PC-9 (cell line): ENCODE measurements at regions not wholly inside any gene's neighbourhood (a gene's known extent, or its start where the extent isn't known, plus 50 kb on each side); places are given as distances from the start of the nearest gene placed in this dataset.

Experiments used
- BruUV-seq: library from RNA; stranded (reverse); fragments of 400-500 nt; replicated peaks from 2 replicates; lab custom pipeline; 2021; lab: Mats Ljungman, UMichigan
- CTCF ChIA-PET: fragments of 300-600 bp; sonication (Branson Sonifier 250); formaldehyde crosslinking; loops from one replicate; lab custom pipeline; 2022; ENCODE audit warnings: antibody characterized with exemption; lab: Charles Lee
- POLR2A ChIA-PET: fragments of 300-600 bp; sonication (Branson Sonifier 250); formaldehyde crosslinking; loops from one replicate; lab custom pipeline; 2022; ENCODE audit warnings: antibody characterized with exemption; ENCODE audit not compliant: unreplicated experiment; lab: Charles Lee
- DNase-seq, 2 experiments: peaks; one replicate each; pipeline versions ENCODE4 v3.0.0 to v3.0.0-alpha.2; 2015 to 2022; ENCODE audit warnings: mixed read lengths in 1 of 2
- H2AFZ ChIP-seq: fragments of 200-600 bp; sonication (generic); 2 replicates; pipeline ENCODE4 v1.8.1; 2017; ENCODE audit warnings: antibody characterized with exemption
- H3F3A ChIP-seq: fragments of 200-600 bp; sonication (generic); 2 replicates; pipeline ENCODE4 v1.8.1; 2017; ENCODE audit warnings: antibody characterized with exemption, mild to moderate bottlenecking, low read depth; ENCODE audit not compliant: insufficient read depth
- H3K27ac ChIP-seq: fragments of 200-600 bp; sonication (generic); 2 replicates; pipeline ENCODE4 v1.6.1; 2016; ENCODE audit warnings: mixed run types
- H3K27me3 ChIP-seq: fragments of 200-600 bp; sonication (generic); 2 replicates; pipeline ENCODE4 v1.6.1; 2016; ENCODE audit warnings: low read depth, mixed run types; ENCODE audit not compliant: insufficient read depth
- H3K36me3 ChIP-seq: fragments of 200-600 bp; sonication (generic); 2 replicates; pipeline ENCODE4 v1.6.1; 2016; ENCODE audit warnings: low read depth, mixed run types
- H3K4me1 ChIP-seq: fragments of 200-600 bp; sonication (generic); replicated peaks from 2 replicates; pipeline ENCODE4 v1.6.1; 2016; ENCODE audit warnings: mixed run types; ENCODE audit not compliant: insufficient read depth
- H3K4me2 ChIP-seq: fragments of 200-600 bp; sonication (generic); 2 replicates; pipeline ENCODE4 v1.6.1; 2017; ENCODE audit warnings: mixed run types
- H3K4me3 ChIP-seq: fragments of 200-600 bp; sonication (generic); 2 replicates; pipeline ENCODE4 v1.6.1; 2016; ENCODE audit warnings: mixed run types
- H3K79me2 ChIP-seq: fragments of 200-600 bp; sonication (generic); 2 replicates; pipeline ENCODE4 v1.6.1; 2017; ENCODE audit warnings: low read depth, mixed run types
- H3K9me2 ChIP-seq: fragments of 200-600 bp; sonication (generic); 2 replicates; pipeline ENCODE4 v1.8.1; 2017; ENCODE audit warnings: mild to moderate bottlenecking; ENCODE audit not compliant: insufficient read depth
- H3K9me3 ChIP-seq: fragments of 200-600 bp; sonication (generic); 2 replicates; pipeline ENCODE4 v1.8.1; 2016; ENCODE audit warnings: low read depth; ENCODE audit not compliant: insufficient read depth
- H4K20me1 ChIP-seq: fragments of 200-600 bp; sonication (generic); 2 replicates; pipeline ENCODE4 v1.8.1; 2017; ENCODE audit not compliant: insufficient read depth
- EZH2 ChIP-seq: fragments of 200-600 bp; sonication (generic); IDR thresholded peaks from 2 replicates; pipeline ENCODE4 v1.8.0; 2017; ENCODE audit warnings: antibody characterized with exemption, low read depth
- intact Hi-C: fragments of 100-400 bp; cut with micrococcal nuclease; formaldehyde crosslinking; loops from one replicate; pipeline ENCODE4 v1.10.0; 2022; ENCODE audit not compliant: unreplicated experiment
- TF ChIP-seq, protein P1 (sequence below): fragments of 200-600 bp; sonication (generic); conservative IDR thresholded peaks from 2 replicates; pipeline ENCODE4 v1.6.1; 2017; ENCODE audit warnings: mixed run types, antibody characterized with exemption, mild to moderate bottlenecking, moderate library complexity

GRCh38 chr12:24268663-24269186 lies 319.3 kb upstream of the SOX5 start:
- H3F3A ChIP-seq = no peaks in the 10 kb centered on the region
- H3K27ac ChIP-seq = no peak overlapping the region
- TF ChIP-seq, protein P1, sequence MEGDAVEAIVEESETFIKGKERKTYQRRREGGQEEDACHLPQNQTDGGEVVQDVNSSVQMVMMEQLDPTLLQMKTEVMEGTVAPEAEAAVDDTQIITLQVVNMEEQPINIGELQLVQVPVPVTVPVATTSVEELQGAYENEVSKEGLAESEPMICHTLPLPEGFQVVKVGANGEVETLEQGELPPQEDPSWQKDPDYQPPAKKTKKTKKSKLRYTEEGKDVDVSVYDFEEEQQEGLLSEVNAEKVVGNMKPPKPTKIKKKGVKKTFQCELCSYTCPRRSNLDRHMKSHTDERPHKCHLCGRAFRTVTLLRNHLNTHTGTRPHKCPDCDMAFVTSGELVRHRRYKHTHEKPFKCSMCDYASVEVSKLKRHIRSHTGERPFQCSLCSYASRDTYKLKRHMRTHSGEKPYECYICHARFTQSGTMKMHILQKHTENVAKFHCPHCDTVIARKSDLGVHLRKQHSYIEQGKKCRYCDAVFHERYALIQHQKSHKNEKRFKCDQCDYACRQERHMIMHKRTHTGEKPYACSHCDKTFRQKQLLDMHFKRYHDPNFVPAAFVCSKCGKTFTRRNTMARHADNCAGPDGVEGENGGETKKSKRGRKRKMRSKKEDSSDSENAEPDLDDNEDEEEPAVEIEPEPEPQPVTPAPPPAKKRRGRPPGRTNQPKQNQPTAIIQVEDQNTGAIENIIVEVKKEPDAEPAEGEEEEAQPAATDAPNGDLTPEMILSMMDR = no peak
- no peak for TF ChIP-seq EZH2
- H3K36me3 ChIP-seq = no peaks in the 10 kb centered on the region
- ChIA-PET POLR2A (no interaction called here), CTCF (no interaction called here)
- no peaks in the 10 kb centered on the region for H3K27me3 ChIP-seq
- no peak overlapping the region for H2AFZ ChIP-seq
- DNase-seq = no peak
- no peak overlapping the region for H3K4me3 ChIP-seq
- 0 out of 2 replicates have a peak, but pooled peaks cover 3% of the 10 kb centered on the region for H4K20me1 ChIP-seq
- no TSS peak for BruUV-seq
- no peak overlapping the region for H3K4me2 ChIP-seq
- H3K9me2 ChIP-seq = no peaks in the 10 kb centered on the region
- no peaks in the 10 kb centered on the region for H3K79me2 ChIP-seq
- no peaks in the 10 kb centered on the region for H3K9me3 ChIP-seq
- no peaks in the 10 kb centered on the region for H3K4me1 ChIP-seq
- intact Hi-C loops = no loop called here

- H3K9me2 ChIP-seq = no peaks in the 10 kb centered on the region
- H3K27me3 ChIP-seq = 0 out of 2 replicates have a peak, but pooled peaks cover 4% of the 10 kb centered on the region
- TF ChIP-seq, protein P1 = no peak
- no peaks in the 10 kb centered on the region for H3K9me3 ChIP-seq
- H4K20me1 ChIP-seq = 0 out of 2 replicates have a peak, but pooled peaks cover 3% of the 10 kb centered on the region
- H3K79me2 ChIP-seq = no peaks in the 10 kb centered on the region
- H3K27ac ChIP-seq = no peak overlapping the region
- H3K4me1 ChIP-seq = no peaks in the 10 kb centered on the region
- no peak overlapping the region for H3K4me2 ChIP-seq
- H3F3A ChIP-seq = no peaks in the 10 kb centered on the region
- CTCF ChIA-PET = no interaction called here
- intact Hi-C loops = no loop called here
- H2AFZ ChIP-seq = no peak overlapping the region
- H3K36me3 ChIP-seq = no peaks in the 10 kb centered on the region
- no peak for DNase-seq
- no peak overlapping the region for H3K4me3 ChIP-seq
- POLR2A ChIA-PET = no interaction called here
- BruUV-seq = no TSS peak
Measured at GRCh38 chr12:24266982-24267381, 317.5 kb upstream of the SOX5 start.

DNA sequence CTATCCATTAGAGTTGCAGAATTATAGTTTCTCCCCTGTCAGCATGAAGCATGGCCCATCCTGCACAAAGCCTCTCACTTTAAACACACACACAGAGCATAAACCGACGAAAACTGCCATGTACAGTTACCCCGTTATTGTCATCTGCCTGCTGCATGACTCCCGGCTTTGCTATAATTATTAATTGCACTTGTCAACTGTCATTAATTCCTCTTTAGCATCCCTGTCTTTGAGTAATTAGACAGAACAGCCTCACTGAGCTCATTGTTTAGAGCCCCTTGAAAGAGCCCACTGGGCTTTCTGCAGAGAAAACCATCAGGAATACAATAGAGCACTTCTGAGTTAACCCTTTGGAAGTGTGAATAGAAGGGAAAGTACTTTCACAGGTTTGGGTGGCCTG lies 307.2 kb upstream of the SOX5 start:
- H3K4me1 ChIP-seq = no peaks in the 10 kb centered on the region
- no peak overlapping the region for H2AFZ ChIP-seq
- H4K20me1 ChIP-seq = no peaks in the 10 kb centered on the region
- no peak overlapping the region for H3K4me2 ChIP-seq
- TF ChIP-seq, protein P1 = no peak
- H3K27ac ChIP-seq = no peak overlapping the region
- no peak overlapping the region for H3K4me3 ChIP-seq
- ChIA-PET POLR2A (no interaction called here), CTCF (no interaction called here)
- H3K36me3 ChIP-seq = no peaks in the 10 kb centered on the region
- intact Hi-C loops = no loop called here
- BruUV-seq = no TSS peak
- no peaks in the 10 kb centered on the region for H3K79me2 ChIP-seq
- peaks cover 15% of the 10 kb centered on the region; the same call in 1 of the 2 replicates for H3K27me3 ChIP-seq
- no peaks in the 10 kb centered on the region for H3F3A ChIP-seq
- DNase-seq = no peak
- H3K9me2 ChIP-seq = no peaks in the 10 kb centered on the region; the same call in 1 of the 2 replicates
- H3K9me3 ChIP-seq = no peaks in the 10 kb centered on the region
